ENCODE measurements at regions not wholly inside any gene's neighbourhood (a gene's known extent, or its start where the extent isn't known, plus 50 kb on each side); places are given as distances from the start of the nearest gene placed in this dataset.
"Not testable (repeated sequence)": the region's sequence is repeated elsewhere in the genome, so short reads cannot be mapped to it uniquely, and the experiment has no call there.

DNA sequence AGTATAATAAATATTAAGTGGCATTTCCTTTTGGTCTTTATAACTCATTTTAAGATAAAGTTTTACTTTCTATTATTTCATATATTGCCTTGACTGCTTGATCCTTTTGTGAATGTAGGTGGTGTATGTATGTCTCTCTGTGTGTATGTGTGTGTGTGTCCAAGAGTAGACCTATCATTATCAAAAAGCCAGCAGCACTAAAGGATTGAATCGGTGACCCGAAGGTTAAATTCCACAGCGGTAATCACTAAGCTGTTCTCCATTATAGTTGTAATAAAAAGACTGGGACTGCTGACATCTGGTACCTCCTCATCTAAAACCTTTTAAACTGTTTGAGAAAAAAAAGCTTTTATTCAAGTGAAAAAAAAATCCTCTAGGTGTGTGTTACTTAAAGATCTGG is 1014.8 kb downstream of the PCDH7 start:
- no peak for TF ChIP-seq CTCF (IDR thresholded peaks at IDR 0.05; ENCODE audit: insufficient read depth, low read length, poor library complexity, severe bottlenecking)
- DNase-seq (ENCODE audit: low read depth) = no peak
- H3K36me3 ChIP-seq (ENCODE audit: control insufficient read depth, insufficient read depth, low read length) = no peaks in the 10 kb centered on the region
- no peak overlapping the region for H3K4me3 ChIP-seq (ENCODE audit: low read depth, low read length)
- no peaks in the 10 kb centered on the region for H3K27me3 ChIP-seq (ENCODE audit: control insufficient read depth, insufficient read depth, low read length)

DNA sequence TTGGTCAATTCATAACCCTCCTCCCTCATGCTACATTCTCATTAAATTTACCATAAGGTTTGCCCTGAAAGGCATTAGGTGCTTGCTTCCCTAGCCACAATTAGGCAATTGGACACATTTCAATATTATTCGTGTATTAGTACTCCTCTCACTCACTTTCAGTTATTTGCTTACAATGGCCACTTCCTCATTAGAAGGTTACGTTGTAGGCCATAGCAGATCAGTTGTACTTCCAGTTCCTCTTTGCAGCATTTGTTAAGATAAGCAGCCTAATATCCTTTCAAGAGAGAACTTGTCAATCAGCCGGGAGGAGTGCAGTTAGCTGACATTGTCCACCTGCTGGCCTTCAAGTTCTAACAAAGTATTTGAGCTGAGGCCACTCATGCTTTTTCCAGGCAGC is 1017.2 kb downstream of the PCDH7 start:
- no peaks in the 10 kb centered on the region for H3K36me3 ChIP-seq (ENCODE audit: control insufficient read depth, insufficient read depth, low read length)
- TF ChIP-seq CTCF (IDR thresholded peaks at IDR 0.05; ENCODE audit: insufficient read depth, low read length, poor library complexity, severe bottlenecking) = no peak
- no peak for DNase-seq (ENCODE audit: low read depth)
- no peaks in the 10 kb centered on the region for H3K27me3 ChIP-seq (ENCODE audit: control insufficient read depth, insufficient read depth, low read length)
- H3K4me3 ChIP-seq (ENCODE audit: low read depth, low read length) = no peak overlapping the region

DNA sequence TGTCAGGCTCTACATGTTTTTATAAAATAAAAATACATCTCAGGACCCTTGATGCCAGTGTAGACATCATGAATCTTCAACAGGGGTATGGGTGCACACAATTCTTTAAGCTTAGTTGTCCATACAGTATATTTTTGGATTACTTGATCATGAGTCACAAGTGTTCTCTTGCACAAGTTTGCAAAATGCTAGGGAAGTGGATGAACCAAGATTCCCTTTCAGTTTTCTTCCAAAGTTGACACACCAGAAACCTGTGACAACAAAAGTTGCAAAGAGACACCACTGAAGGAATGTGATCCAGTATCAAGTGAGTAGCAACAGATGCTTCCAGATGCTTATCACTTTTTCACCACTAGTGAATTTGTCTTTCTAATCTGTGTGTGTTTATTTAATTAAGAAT is 1021.2 kb downstream of the PCDH7 start:
- TF ChIP-seq CTCF (IDR thresholded peaks at IDR 0.05; ENCODE audit: insufficient read depth, low read length, poor library complexity, severe bottlenecking) = no peak
- H3K27me3 ChIP-seq (ENCODE audit: control insufficient read depth, insufficient read depth, low read length) = no peaks in the 10 kb centered on the region

GRCh38 chr4:31748382-31748781 is 1028.2 kb downstream of the PCDH7 start:
- no peak for TF ChIP-seq CTCF (IDR thresholded peaks at IDR 0.05; ENCODE audit: insufficient read depth, low read length, poor library complexity, severe bottlenecking)
- Histone ChIP-seq H3K36me3 (ENCODE audit: control insufficient read depth, insufficient read depth, low read length) (no peaks in the 10 kb centered on the region), H3K27me3 (ENCODE audit: control insufficient read depth, insufficient read depth, low read length) (no peaks in the 10 kb centered on the region), H3K4me3 (ENCODE audit: low read depth, low read length) (no peak overlapping the region)
- DNase-seq (ENCODE audit: low read depth) = no peak

More for the DNA sequence above, 1021.2 kb downstream of the PCDH7 start:
- no peak for DNase-seq (ENCODE audit: low read depth)
- Histone ChIP-seq H3K36me3 (ENCODE audit: control insufficient read depth, insufficient read depth, low read length) (no peaks in the 10 kb centered on the region), H3K4me3 (ENCODE audit: low read depth, low read length) (no peak overlapping the region)

DNA sequence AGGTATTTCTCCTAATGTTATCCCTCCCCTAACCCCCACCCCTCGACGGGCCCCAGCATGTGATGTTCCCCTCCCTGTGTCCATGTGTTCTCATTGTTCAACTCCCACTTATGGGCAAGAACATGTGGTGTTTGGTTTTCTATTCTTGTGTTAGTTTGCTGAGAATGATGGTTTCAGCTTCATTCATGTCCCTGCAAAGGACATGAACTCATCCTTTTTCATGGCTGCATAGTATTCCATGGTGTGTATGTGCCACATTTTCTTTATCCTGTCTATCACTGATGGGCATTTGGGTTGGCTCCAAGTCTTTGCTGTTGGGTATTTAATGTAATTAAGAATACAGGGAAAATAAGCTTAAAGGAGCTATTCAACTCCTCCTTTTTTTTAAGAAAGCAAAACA is 1030.4 kb downstream of the PCDH7 start:
- not testable (repeated sequence) for H3K27me3 ChIP-seq (ENCODE audit: control insufficient read depth, insufficient read depth, low read length); DNase-seq (ENCODE audit: low read depth); H3K36me3 ChIP-seq (ENCODE audit: control insufficient read depth, insufficient read depth, low read length); H3K4me3 ChIP-seq (ENCODE audit: low read depth, low read length)

DNA sequence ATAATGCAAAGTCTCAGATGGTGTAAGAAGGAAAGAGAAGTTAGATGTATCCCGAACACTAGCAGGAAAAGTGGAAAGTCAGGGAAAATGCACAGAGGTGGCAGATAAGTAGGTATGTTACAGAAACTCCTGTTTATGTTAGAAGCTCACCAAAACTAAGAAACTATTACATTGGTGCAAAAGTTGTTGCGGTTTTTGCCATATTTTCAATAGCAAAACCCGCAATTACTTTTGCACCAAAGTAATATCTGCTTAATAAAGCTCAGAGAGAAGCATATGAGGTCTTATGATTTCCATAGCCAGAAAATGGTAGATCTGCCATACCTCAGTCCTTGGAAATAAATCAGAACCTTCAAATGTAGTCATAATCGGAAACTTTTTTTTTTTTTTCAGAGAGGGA is 1035.6 kb downstream of the PCDH7 start:
- no peak for DNase-seq (ENCODE audit: low read depth)
- Histone ChIP-seq H3K4me3 (ENCODE audit: low read depth, low read length) (no peak overlapping the region), H3K36me3 (ENCODE audit: control insufficient read depth, insufficient read depth, low read length) (no peaks in the 10 kb centered on the region), H3K27me3 (ENCODE audit: control insufficient read depth, insufficient read depth, low read length) (no peaks in the 10 kb centered on the region)
- no peak for TF ChIP-seq CTCF (IDR thresholded peaks at IDR 0.05; ENCODE audit: insufficient read depth, low read length, poor library complexity, severe bottlenecking)

All from kidney epithelial cell (primary cell).